ENCODE measurements at regions not wholly inside any gene's neighbourhood (a gene's known extent, or its start where the extent isn't known, plus 50 kb on each side); places are given as distances from the start of the nearest gene placed in this dataset.

DNA sequence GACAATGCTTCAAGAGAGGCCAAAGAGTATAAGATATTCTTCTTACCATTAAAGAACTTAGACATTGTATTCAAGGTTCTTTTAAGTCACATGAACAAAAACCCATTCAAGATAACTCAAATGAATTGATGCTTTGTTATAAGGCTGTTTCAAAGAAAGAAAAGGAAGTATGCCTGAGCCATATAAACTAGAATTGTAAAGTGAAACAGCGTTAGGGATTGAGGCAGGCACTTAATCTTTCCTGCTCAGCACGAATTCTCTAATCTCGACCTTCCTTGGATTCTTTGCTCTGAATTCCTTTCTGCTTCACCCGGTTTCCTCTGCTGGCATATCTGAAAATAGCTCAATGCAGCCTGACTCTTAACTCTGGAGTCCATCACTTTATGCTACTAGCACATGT, 595.4 kb downstream of the DIAPH3 start:
- TF ChIP-seq CTCF (IDR thresholded peaks at IDR 0.05), result no peak
- Mint-ChIP-seq H3K36me3 (ENCODE audit: low read depth) (peaks cover 2% of the 10 kb centered on the region), H3K4me3 (ENCODE audit: unreplicated experiment) (no peak overlapping the region), H3K27ac (ENCODE audit: unreplicated experiment) (no peak overlapping the region), H3K9me3 (ENCODE audit: low read depth) (peaks cover 6% of the 10 kb centered on the region), H3K27me3 (ENCODE audit: low read depth) (no peaks in the 10 kb centered on the region), H3K4me1 (ENCODE audit: low read depth) (no peaks in the 10 kb centered on the region)
- DNase-seq (ENCODE audit: low spot score), result no peak

DNA sequence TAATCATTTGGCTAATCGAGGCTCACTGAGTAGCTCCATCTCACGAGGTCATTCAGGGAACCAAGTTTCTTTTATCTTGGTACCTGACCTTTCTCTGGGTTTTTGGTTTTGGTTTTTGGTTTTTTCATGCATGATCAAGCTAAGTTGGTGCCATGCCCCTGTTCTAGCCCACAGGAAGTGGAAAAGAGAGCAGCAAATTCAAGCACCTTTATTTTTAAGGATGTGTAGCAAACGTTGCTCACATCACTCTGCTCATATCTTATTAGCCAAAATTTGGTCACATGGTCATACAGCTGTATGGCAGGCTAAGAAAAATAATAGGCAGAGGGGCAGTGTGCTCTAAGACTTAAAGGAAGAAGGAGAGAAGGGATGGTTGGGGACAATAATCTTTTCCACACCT, 593.5 kb downstream of the DIAPH3 start:
- Mint-ChIP-seq H3K4me3 (ENCODE audit: unreplicated experiment) (no peak overlapping the region), H3K4me1 (ENCODE audit: low read depth) (no peaks in the 10 kb centered on the region), H3K36me3 (ENCODE audit: low read depth) (peaks cover 5% of the 10 kb centered on the region), H3K27me3 (ENCODE audit: low read depth) (no peaks in the 10 kb centered on the region), H3K9me3 (ENCODE audit: low read depth) (peaks cover 21% of the 10 kb centered on the region), H3K27ac (ENCODE audit: unreplicated experiment) (no peak overlapping the region)
- DNase-seq (ENCODE audit: low spot score), result no peak
- no peak for TF ChIP-seq CTCF (IDR thresholded peaks at IDR 0.05)

DNA sequence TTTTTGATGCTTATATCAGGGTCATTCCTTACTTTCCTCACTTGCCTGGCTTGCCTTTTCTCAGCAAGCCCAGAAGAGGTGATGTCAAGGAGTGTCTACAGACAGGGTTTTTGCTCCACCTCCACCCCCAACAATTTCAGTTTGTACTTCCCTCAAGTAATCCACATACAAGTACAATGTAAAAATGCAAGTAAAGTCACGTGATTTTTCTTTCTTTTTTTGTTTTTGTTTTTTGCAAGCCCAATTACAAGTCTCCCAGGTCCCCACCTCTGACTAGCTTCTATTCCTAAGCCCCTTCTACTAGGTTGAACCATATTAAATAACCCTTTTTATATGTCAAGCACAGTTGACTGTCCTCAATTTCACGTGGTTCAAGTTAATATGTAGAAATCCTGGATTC, 579.6 kb downstream of the DIAPH3 start:
- Mint-ChIP-seq H3K4me1 (ENCODE audit: low read depth) (peaks cover 27% of the 10 kb centered on the region), H3K4me3 (ENCODE audit: unreplicated experiment) (no peak overlapping the region), H3K27ac (ENCODE audit: unreplicated experiment) (no peak overlapping the region), H3K27me3 (ENCODE audit: low read depth) (no peaks in the 10 kb centered on the region), H3K36me3 (ENCODE audit: low read depth) (no peaks in the 10 kb centered on the region), H3K9me3 (ENCODE audit: low read depth) (no peaks in the 10 kb centered on the region)
- no peak for DNase-seq (ENCODE audit: low spot score)
- TF ChIP-seq CTCF (IDR thresholded peaks at IDR 0.05), result no peak

DNA sequence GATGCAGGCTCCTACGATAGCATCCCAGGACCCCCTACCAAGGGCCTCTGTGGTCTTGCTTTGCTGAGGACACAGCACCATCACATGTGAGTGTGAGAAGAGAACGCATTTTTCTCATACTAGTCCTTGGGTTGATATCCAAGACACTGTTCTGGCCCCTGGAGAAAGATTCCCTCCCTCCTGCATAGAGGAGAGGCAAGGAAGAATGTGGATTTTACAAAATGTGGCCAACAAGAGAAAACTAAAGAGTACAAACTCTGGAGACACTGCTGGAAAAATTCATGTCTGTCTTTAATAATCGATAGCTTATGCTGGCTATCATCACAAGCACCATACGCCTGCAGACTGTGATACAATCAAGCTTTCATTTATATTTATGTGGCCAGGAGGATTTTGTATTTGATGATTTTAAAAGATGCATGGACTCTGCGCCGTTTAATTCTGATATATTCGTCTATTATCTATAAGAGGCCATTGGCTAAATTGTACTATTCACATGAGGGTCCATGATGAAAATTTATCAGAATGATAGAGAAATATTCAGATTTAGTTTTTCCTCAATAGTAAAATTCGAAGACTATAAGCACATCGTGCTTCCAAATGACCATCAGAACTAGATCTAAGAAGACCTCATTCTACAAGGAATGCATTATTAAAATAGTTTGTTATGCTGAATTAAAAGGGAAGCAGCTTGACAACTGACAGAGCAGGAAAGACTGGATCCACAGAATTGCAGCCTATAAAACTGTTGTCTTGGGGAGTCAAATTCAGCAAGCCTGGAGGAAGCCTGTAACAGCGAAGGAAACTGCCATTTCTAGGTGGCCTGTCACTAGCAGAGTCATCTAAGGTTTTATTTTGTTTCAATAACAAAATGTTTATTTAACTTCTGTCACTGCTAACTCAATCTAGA, 578.7 kb downstream of the DIAPH3 start:
- no peak overlapping the region for H3K4me3 Mint-ChIP-seq (ENCODE audit: unreplicated experiment)
- no peaks in the 10 kb centered on the region for H3K27me3 Mint-ChIP-seq (ENCODE audit: low read depth)
- peaks cover 27% of the 10 kb centered on the region for H3K4me1 Mint-ChIP-seq (ENCODE audit: low read depth)
- no peak for DNase-seq (ENCODE audit: low spot score)
- H3K27ac Mint-ChIP-seq (ENCODE audit: unreplicated experiment), result no peak overlapping the region
- no peaks in the 10 kb centered on the region for H3K9me3 Mint-ChIP-seq (ENCODE audit: low read depth)
- no peak for TF ChIP-seq CTCF (IDR thresholded peaks at IDR 0.05)
- H3K36me3 Mint-ChIP-seq (ENCODE audit: low read depth), result no peaks in the 10 kb centered on the region

- H3K4me3 Mint-ChIP-seq (ENCODE audit: unreplicated experiment), result no peak overlapping the region
- TF ChIP-seq CTCF (IDR thresholded peaks at IDR 0.05), result no peak
- DNase-seq (ENCODE audit: low spot score), result no peak
- H3K4me1 Mint-ChIP-seq (ENCODE audit: low read depth), result peaks cover 24% of the 10 kb centered on the region
- no peaks in the 10 kb centered on the region for H3K27me3 Mint-ChIP-seq (ENCODE audit: low read depth)
- H3K27ac Mint-ChIP-seq (ENCODE audit: unreplicated experiment), result no peak overlapping the region
- H3K9me3 Mint-ChIP-seq (ENCODE audit: low read depth), result peaks cover 4% of the 10 kb centered on the region
- peaks cover 2% of the 10 kb centered on the region for H3K36me3 Mint-ChIP-seq (ENCODE audit: low read depth)
These were observed 576.7 kb downstream of the DIAPH3 start for GRCh38 chr13:59587030-59587429.
